HEK293 (cell line): ENCODE measurements at regions not wholly inside any gene's neighbourhood (a gene's known extent, or its start where the extent isn't known, plus 50 kb on each side); places are given as distances from the start of the nearest gene placed in this dataset.

Source experiments
- CTCF ChIA-PET: fragments of 350-600 bp; formaldehyde crosslinking; extraction: SDS; loops from one replicate; lab custom pipeline; 2021; ENCODE audit warnings: antibody characterized with exemption; lab: Yijun Ruan, JAX
- POLR2A ChIA-PET: fragments of 300-600 bp; formaldehyde crosslinking; extraction: SDS; loops from one replicate; lab custom pipeline; 2020; ENCODE audit warnings: antibody characterized with exemption, inconsistent platforms; lab: Yijun Ruan, JAX
- H3K27ac ChIP-seq: fragments of 200-500 bp; sonication (Bioruptor generic); 2 replicates; pipeline ENCODE4 v1.5.1; 2014; ENCODE audit warnings: low read depth, low read length, control low read depth, inconsistent platforms; ENCODE audit errors: extremely low read depth
- H3K36me3 ChIP-seq, 2 experiments: fragments of 200-500 bp in 1 of 2; sonication (Bioruptor generic) in 1 of 2; 1 replicate in 1 of 2; 2 replicates in 1 of 2; pipeline ENCODE4 v1.5.1; 2014 to 2017; ENCODE audit warnings: inconsistent platforms in 2 of 2, low read length in 2 of 2; ENCODE audit not compliant: control insufficient read depth in 2 of 2, insufficient read depth in 1 of 2
- H3K4me1 ChIP-seq: fragments of 200-500 bp; sonication (Bioruptor generic); 2 replicates; pipeline ENCODE4 v1.5.1; 2014; ENCODE audit warnings: mild to moderate bottlenecking, low read length, inconsistent platforms; ENCODE audit not compliant: control insufficient read depth, insufficient read depth
- H3K4me3 ChIP-seq: 2 replicates; pipeline ENCODE4 v1.5.1; 2011; ENCODE audit warnings: low read depth, mild to moderate bottlenecking, control low read depth, low read length, moderate library complexity
- H3K9me3 ChIP-seq: fragments of 200-500 bp; sonication (Bioruptor generic); 2 replicates; pipeline ENCODE4 v1.5.1; 2014; ENCODE audit warnings: low read depth, low read length, inconsistent platforms; ENCODE audit not compliant: control insufficient read depth, insufficient read depth
- ELK4 ChIP-seq: IDR thresholded peaks from 2 replicates; pipeline ENCODE4 v1.6.1; 2011; ENCODE audit warnings: mild to moderate bottlenecking, low read depth, low read length, borderline replicate concordance
- PRDM4 ChIP-seq: fragments of 450-650 bp; formaldehyde crosslinking; IDR thresholded peaks from 2 replicates; pipeline ENCODE4 v1.5.1; 2017; ENCODE audit warnings: missing biosample characterization, missing genetic modification characterization
- RBAK ChIP-seq: fragments of 450-650 bp; formaldehyde crosslinking; IDR thresholded peaks from 2 replicates; pipeline ENCODE4 v1.5.1; 2016; ENCODE audit warnings: missing biosample characterization, missing genetic modification characterization
- WT1 ChIP-seq: fragments of 450-650 bp; formaldehyde crosslinking; IDR thresholded peaks from 2 replicates; pipeline ENCODE4 v1.5.1; 2016; ENCODE audit warnings: missing biosample characterization, missing genetic modification characterization
- ZNF140 ChIP-seq: fragments of 450-650 bp; formaldehyde crosslinking; IDR thresholded peaks from 2 replicates; pipeline ENCODE4 v1.5.1; 2016; ENCODE audit warnings: missing biosample characterization, missing genetic modification characterization
- ZNF146 ChIP-seq: fragments of 450-650 bp; formaldehyde crosslinking; IDR thresholded peaks from 2 replicates; pipeline ENCODE4 v1.5.1; 2016; ENCODE audit warnings: missing biosample characterization, missing genetic modification characterization
- ZNF155 ChIP-seq: fragments of 450-650 bp; formaldehyde crosslinking; IDR thresholded peaks from 2 replicates; pipeline ENCODE4 v1.5.1; 2016; ENCODE audit warnings: missing biosample characterization, missing genetic modification characterization
- ZNF223 ChIP-seq: fragments of 450-650 bp; formaldehyde crosslinking; IDR thresholded peaks from 2 replicates; pipeline ENCODE4 v1.5.1; 2016; ENCODE audit warnings: missing biosample characterization, missing genetic modification characterization
- ZNF280C ChIP-seq: fragments of 450-650 bp; formaldehyde crosslinking; IDR thresholded peaks from 2 replicates; pipeline ENCODE4 v1.5.1; 2016; ENCODE audit warnings: missing biosample characterization, missing genetic modification characterization
- ZNF335 ChIP-seq: fragments of 450-650 bp; formaldehyde crosslinking; conservative IDR thresholded peaks from 2 replicates; pipeline ENCODE4 v1.5.1; 2016; ENCODE audit warnings: missing biosample characterization, missing genetic modification characterization
- ZNF37A ChIP-seq: fragments of 450-650 bp; IDR thresholded peaks from 2 replicates; pipeline ENCODE4 v1.5.1; 2018; ENCODE audit warnings: missing biosample characterization, missing genetic modification characterization
- ZNF514 ChIP-seq: fragments of 450-650 bp; formaldehyde crosslinking; IDR thresholded peaks from 2 replicates; pipeline ENCODE4 v1.5.1; 2016; ENCODE audit warnings: missing biosample characterization, missing genetic modification characterization
- ZNF639 ChIP-seq: fragments of 450-650 bp; formaldehyde crosslinking; IDR thresholded peaks from 2 replicates; pipeline ENCODE4 v1.5.1; 2016; ENCODE audit warnings: missing biosample characterization, missing genetic modification characterization
- ZNF645 ChIP-seq: fragments of 450-650 bp; formaldehyde crosslinking; IDR thresholded peaks from 2 replicates; pipeline ENCODE4; 2016; ENCODE audit warnings: missing biosample characterization, missing genetic modification characterization
- ZNF747 ChIP-seq: fragments of 450-650 bp; formaldehyde crosslinking; IDR thresholded peaks from 2 replicates; pipeline ENCODE4 v1.5.1; 2016; ENCODE audit warnings: missing biosample characterization, missing genetic modification characterization
- ZNF76 ChIP-seq: fragments of 450-650 bp; formaldehyde crosslinking; IDR thresholded peaks from 2 replicates; pipeline ENCODE4; 2016; ENCODE audit warnings: low read depth, missing biosample characterization, missing genetic modification characterization, borderline replicate concordance
- ZNF785 ChIP-seq: fragments of 450-650 bp; formaldehyde crosslinking; IDR thresholded peaks from 2 replicates; pipeline ENCODE4 v1.5.1; 2016; ENCODE audit warnings: missing biosample characterization, missing genetic modification characterization
- ZNF830 ChIP-seq: fragments of 450-650 bp; IDR thresholded peaks from 2 replicates; pipeline ENCODE4 v1.5.0; 2018; ENCODE audit warnings: missing biosample characterization, missing genetic modification characterization, low read depth, mild to moderate bottlenecking, moderate library complexity
- ZSCAN4 ChIP-seq: fragments of 450-650 bp; formaldehyde crosslinking; IDR thresholded peaks from 2 replicates; pipeline ENCODE4 v1.5.1; 2017; ENCODE audit warnings: missing biosample characterization, missing genetic modification characterization
- TF ChIP-seq, protein P1 (sequence below): fragments of 450-650 bp; formaldehyde crosslinking; IDR thresholded peaks from 2 replicates; pipeline ENCODE4 v1.5.1; 2016; ENCODE audit warnings: missing biosample characterization, missing genetic modification characterization, low read depth

GRCh38 chr16:22762486-22762885 is 51.5 kb upstream of the HS3ST2 start:
- CTCF ChIA-PET: interaction anchor here (0.7 kb wide), 1 partner anchor 1086 kb away, joined by 4 read pairs; no protein-coding TSS in a partner anchor
- Histone ChIP-seq H3K36me3 (no peaks in the 10 kb centered on the region), H3K27ac (no peak overlapping the region), H3K9me3 (no peaks in the 10 kb centered on the region), H3K4me3 (no peak overlapping the region), H3K4me1 (peaks cover 4% of the 10 kb centered on the region; the same call in 1 of the 2 replicates)
- POLR2A ChIA-PET: no interaction called here
- no peak for TF ChIP-seq RBAK (tag by site-specific recombination)
- TF ChIP-seq ZNF76 (tag by site-specific recombination): no peak
- no peak for TF ChIP-seq ZNF785
- TF ChIP-seq ZNF335 (tag by site-specific recombination): no peak
- no peak for TF ChIP-seq ZNF280C (tag by site-specific recombination)
- TF ChIP-seq ZNF639 (tag by site-specific recombination): no peak
- TF ChIP-seq ZNF645: no peak
- no peak for TF ChIP-seq ZSCAN4
- TF ChIP-seq WT1 (tag by site-specific recombination): no peak
- no peak for TF ChIP-seq ZNF747
- TF ChIP-seq ZNF37A: no peak
- TF ChIP-seq ZNF155 (tag by site-specific recombination): no peak
- no peak for TF ChIP-seq PRDM4
- no peak for TF ChIP-seq ZNF146 (tag by site-specific recombination)
- no peak for TF ChIP-seq ZNF514
- TF ChIP-seq ELK4: no peak
- no peak for TF ChIP-seq ZNF223 (tag by site-specific recombination)
- TF ChIP-seq, protein P1, sequence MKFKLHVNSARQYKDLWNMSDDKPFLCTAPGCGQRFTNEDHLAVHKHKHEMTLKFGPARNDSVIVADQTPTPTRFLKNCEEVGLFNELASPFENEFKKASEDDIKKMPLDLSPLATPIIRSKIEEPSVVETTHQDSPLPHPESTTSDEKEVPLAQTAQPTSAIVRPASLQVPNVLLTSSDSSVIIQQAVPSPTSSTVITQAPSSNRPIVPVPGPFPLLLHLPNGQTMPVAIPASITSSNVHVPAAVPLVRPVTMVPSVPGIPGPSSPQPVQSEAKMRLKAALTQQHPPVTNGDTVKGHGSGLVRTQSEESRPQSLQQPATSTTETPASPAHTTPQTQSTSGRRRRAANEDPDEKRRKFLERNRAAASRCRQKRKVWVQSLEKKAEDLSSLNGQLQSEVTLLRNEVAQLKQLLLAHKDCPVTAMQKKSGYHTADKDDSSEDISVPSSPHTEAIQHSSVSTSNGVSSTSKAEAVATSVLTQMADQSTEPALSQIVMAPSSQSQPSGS (tag by site-specific recombination): no peak
- no peak for TF ChIP-seq ZNF140 (tag by site-specific recombination)
- TF ChIP-seq ZNF830: no peak
- TF ChIP-seq, all 188 proteins: peak for 0
